ENCODE measurements at regions not wholly inside any gene's neighbourhood (a gene's known extent, or its start where the extent isn't known, plus 50 kb on each side); places are given as distances from the start of the nearest gene placed in this dataset.

DNA sequence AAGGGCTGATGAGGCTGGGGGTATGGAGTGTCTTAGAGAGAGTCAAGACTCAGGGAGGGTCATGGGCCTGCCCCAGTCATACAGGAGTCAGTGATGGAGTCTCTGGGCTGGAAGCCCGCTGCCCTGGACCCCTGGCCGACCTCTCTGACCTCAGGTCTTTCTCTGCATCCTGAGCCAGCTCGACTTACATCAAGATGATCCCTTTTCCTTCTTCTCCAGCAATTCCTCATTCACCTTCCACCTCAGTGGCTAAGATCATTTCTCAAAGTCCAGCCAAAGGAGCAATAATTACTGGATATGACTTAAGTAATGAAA lies 308.6 kb downstream of the MATN1 start:
- RAD21 ChIA-PET (ENCODE audit: low non-redundant PET in 1 of 2, low total read pairs in 2 of 2, uncharacterized antibody in 2 of 2, unreplicated experiment in 2 of 2) = no interaction called here
- Histone ChIP-seq H2AFZ (ENCODE audit: low read depth, low read length, poor library complexity, severe bottlenecking) (no peak overlapping the region), H3K9ac (ENCODE audit: low read length) (no peak overlapping the region), H3K79me2 (ENCODE audit: insufficient read depth, low read length) (no peaks in the 10 kb centered on the region), H3K4me1 (ENCODE audit: control insufficient read depth in 1 of 2, insufficient read depth in 2 of 2, low read length in 2 of 2) (peaks cover 0 to 8% of the 10 kb centered on the region in 2 experiments; a peak in 1 of 4 replicates), H4K20me1 (ENCODE audit: insufficient read depth) (no peaks in the 10 kb centered on the region), H3K27ac (ENCODE audit: low read depth, low read length) (no peak overlapping the region), H3K4me2 (ENCODE audit: low read length) (no peak overlapping the region), H3K4me3 (replicated peaks in 1 of 2; ENCODE audit: low read depth in 1 of 2, low read length in 2 of 2) (no peak overlapping the region), H3K36me3 (ENCODE audit: control insufficient read depth in 1 of 2, insufficient read depth in 2 of 2, low read length in 2 of 2) (no peaks in the 10 kb centered on the region), H3K9me2 (ENCODE audit: insufficient read depth) (no peaks in the 10 kb centered on the region), H3K27me3 (ENCODE audit: insufficient read depth, low read length) (no peaks in the 10 kb centered on the region), H3K9me3 (ENCODE audit: control insufficient read depth in 1 of 2, insufficient read depth in 1 of 2, low read depth in 1 of 2, low read length in 2 of 2) (no peaks in the 10 kb centered on the region)
- CTCF ChIA-PET = interaction anchor here (1.0 kb wide), 1 partner anchor 35 kb away, joined by 5 read pairs; no protein-coding TSS in a partner anchor
- DNase-seq (ENCODE audit: low read depth, low spot score) (no peak), ATAC-seq (no peak)
- TF ChIP-seq FOSL1 (IDR thresholded peaks at IDR 0.05; ENCODE audit: low read depth) (no peak), EZH2phosphoT487 (IDR thresholded peaks at IDR 0.05; ENCODE audit: borderline replicate concordance) (no peak), EGR1 (IDR thresholded peaks at IDR 0.05; ENCODE audit: low read depth) (no peak), POLR2A (IDR thresholded peaks at IDR 0.05; ENCODE audit: borderline replicate concordance, extremely low read depth, insufficient read depth, insufficient read length) (no peak), SP1 (IDR thresholded peaks at IDR 0.05; ENCODE audit: low read depth) (no peak), YY1 (IDR thresholded peaks at IDR 0.05; ENCODE audit: extremely low read depth, insufficient replicate concordance, low read depth, low read length) (no peak), SIN3A (IDR thresholded peaks at IDR 0.05; ENCODE audit: low read depth) (no peak), JUND (IDR thresholded peaks at IDR 0.05) (no peak), RAD21 (IDR thresholded peaks at IDR 0.05; ENCODE audit: low read depth) (no peak), TCF7L2 (IDR thresholded peaks at IDR 0.05; ENCODE audit: borderline replicate concordance, extremely low read depth, insufficient read depth, insufficient read length) (no peak), ZFX (IDR thresholded peaks at IDR 0.05) (no peak), EZH2 (IDR thresholded peaks at IDR 0.05) (no peak), CEBPB (IDR thresholded peaks at IDR 0.05; ENCODE audit: low read depth) (no peak), CBX3 (IDR thresholded peaks at IDR 0.05; ENCODE audit: low read depth) (no peak)
- TF ChIP-seq, protein P1, sequence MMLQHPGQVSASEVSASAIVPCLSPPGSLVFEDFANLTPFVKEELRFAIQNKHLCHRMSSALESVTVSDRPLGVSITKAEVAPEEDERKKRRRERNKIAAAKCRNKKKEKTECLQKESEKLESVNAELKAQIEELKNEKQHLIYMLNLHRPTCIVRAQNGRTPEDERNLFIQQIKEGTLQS (IDR thresholded peaks at IDR 0.05) = no peak
- TF ChIP-seq, protein P2, sequence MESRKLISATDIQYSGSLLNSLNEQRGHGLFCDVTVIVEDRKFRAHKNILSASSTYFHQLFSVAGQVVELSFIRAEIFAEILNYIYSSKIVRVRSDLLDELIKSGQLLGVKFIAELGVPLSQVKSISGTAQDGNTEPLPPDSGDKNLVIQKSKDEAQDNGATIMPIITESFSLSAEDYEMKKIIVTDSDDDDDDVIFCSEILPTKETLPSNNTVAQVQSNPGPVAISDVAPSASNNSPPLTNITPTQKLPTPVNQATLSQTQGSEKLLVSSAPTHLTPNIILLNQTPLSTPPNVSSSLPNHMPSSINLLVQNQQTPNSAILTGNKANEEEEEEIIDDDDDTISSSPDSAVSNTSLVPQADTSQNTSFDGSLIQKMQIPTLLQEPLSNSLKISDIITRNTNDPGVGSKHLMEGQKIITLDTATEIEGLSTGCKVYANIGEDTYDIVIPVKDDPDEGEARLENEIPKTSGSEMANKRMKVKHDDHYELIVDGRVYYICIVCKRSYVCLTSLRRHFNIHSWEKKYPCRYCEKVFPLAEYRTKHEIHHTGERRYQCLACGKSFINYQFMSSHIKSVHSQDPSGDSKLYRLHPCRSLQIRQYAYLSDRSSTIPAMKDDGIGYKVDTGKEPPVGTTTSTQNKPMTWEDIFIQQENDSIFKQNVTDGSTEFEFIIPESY (IDR thresholded peaks at IDR 0.05; ENCODE audit: extremely low read depth, insufficient replicate concordance, low read length) = no peak
- TF ChIP-seq, protein P3, sequence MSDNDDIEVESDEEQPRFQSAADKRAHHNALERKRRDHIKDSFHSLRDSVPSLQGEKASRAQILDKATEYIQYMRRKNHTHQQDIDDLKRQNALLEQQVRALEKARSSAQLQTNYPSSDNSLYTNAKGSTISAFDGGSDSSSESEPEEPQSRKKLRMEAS (IDR thresholded peaks at IDR 0.05) = no peak
- BruUV-seq (replicated peaks) = no TSS peak
- intact Hi-C loops (cut with micrococcal nuclease) = no loop called here
- POLR2A ChIA-PET = no interaction called here

Data from HCT116 (cell line).